Vagina (tissue), 2 donors: ENCODE measurements at regions not wholly inside any gene's neighbourhood (a gene's known extent, or its start where the extent isn't known, plus 50 kb on each side); places are given as distances from the start of the nearest gene placed in this dataset.

Source experiments
- POLR2A ChIP-seq, 2 donors: fragments of 450-650 bp; IDR thresholded peaks; one replicate each; pipeline ENCODE4 v1.6.1; 2017; ENCODE audit warnings: antibody characterized with exemption in 2 of 2, mild to moderate bottlenecking in 2 of 2, moderate library complexity in 2 of 2
- TF ChIP-seq, protein P1 (sequence below), 3 experiments: fragments of 450-650 bp in 2 of 3; fragments of 200-600 bp in 1 of 3; sonication (generic) in 1 of 3; IDR thresholded peaks; one replicate each; pipeline ENCODE4 v1.5.1; 2017 to 2019; ENCODE audit warnings: antibody characterized with exemption in 3 of 3, mild to moderate bottlenecking in 2 of 3, moderate library complexity in 2 of 3

DNA sequence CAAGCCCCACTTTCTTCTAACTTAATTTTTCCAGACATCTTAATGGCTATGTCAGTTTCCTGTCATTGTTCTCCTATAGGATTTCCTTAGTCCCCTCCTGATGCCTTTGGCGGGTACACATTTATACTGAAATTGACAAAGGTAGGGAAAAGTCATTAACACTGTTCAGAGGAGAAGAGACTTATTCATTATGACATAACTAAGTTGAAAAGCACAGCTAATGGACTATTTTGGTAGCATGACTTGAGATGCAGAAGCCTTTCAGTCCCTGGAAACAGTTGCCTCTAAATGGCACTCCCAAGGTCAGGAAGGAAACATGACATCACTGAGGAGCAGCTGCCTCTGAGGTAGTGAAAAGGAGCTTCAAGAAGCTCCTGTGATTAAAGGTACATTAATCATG lies 317.5 kb upstream of the KITLG start:
- TF ChIP-seq, protein P1, sequence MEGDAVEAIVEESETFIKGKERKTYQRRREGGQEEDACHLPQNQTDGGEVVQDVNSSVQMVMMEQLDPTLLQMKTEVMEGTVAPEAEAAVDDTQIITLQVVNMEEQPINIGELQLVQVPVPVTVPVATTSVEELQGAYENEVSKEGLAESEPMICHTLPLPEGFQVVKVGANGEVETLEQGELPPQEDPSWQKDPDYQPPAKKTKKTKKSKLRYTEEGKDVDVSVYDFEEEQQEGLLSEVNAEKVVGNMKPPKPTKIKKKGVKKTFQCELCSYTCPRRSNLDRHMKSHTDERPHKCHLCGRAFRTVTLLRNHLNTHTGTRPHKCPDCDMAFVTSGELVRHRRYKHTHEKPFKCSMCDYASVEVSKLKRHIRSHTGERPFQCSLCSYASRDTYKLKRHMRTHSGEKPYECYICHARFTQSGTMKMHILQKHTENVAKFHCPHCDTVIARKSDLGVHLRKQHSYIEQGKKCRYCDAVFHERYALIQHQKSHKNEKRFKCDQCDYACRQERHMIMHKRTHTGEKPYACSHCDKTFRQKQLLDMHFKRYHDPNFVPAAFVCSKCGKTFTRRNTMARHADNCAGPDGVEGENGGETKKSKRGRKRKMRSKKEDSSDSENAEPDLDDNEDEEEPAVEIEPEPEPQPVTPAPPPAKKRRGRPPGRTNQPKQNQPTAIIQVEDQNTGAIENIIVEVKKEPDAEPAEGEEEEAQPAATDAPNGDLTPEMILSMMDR (IDR thresholded peaks at IDR 0.05), result no peak
- TF ChIP-seq POLR2A (IDR thresholded peaks at IDR 0.05), result no peak
